ENCODE measurements at regions not wholly inside any gene's neighbourhood (a gene's known extent, or its start where the extent isn't known, plus 50 kb on each side); places are given as distances from the start of the nearest gene placed in this dataset.
"Not testable (repeated sequence)": the region's sequence is repeated elsewhere in the genome, so short reads cannot be mapped to it uniquely, and the experiment has no call there.

DNA sequence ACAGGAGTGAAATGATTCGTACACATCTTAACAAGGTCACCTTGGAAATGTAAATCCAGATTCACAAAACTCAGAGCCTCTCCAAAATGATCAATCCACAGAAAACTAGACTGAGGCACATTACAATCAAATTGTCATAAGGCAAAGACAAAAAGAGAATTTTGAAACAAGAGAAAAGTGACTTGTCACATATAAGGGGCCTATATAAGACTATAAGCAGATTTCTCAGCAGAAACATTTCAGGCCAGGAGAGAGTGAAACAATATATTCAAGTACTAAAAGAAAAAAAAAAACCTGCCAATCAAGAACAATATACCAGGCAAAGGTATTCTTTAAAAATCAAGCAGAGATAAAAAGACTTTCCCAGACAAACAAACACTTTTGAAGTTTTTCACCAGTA, 429.1 kb downstream of the BCAT1 start:
- Mint-ChIP-seq H3K9me3 (peaks cover 36% of the 10 kb centered on the region), H3K36me3 (ENCODE audit: low read depth) (peaks cover 52% of the 10 kb centered on the region), H3K27me3 (ENCODE audit: low read depth) (no peaks in the 10 kb centered on the region), H3K4me3 (no peak overlapping the region), H3K4me1 (peaks cover 18% of the 10 kb centered on the region), H3K27ac (ENCODE audit: unreplicated experiment) (no peak overlapping the region)
- TF ChIP-seq, protein P1, sequence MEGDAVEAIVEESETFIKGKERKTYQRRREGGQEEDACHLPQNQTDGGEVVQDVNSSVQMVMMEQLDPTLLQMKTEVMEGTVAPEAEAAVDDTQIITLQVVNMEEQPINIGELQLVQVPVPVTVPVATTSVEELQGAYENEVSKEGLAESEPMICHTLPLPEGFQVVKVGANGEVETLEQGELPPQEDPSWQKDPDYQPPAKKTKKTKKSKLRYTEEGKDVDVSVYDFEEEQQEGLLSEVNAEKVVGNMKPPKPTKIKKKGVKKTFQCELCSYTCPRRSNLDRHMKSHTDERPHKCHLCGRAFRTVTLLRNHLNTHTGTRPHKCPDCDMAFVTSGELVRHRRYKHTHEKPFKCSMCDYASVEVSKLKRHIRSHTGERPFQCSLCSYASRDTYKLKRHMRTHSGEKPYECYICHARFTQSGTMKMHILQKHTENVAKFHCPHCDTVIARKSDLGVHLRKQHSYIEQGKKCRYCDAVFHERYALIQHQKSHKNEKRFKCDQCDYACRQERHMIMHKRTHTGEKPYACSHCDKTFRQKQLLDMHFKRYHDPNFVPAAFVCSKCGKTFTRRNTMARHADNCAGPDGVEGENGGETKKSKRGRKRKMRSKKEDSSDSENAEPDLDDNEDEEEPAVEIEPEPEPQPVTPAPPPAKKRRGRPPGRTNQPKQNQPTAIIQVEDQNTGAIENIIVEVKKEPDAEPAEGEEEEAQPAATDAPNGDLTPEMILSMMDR (conservative IDR thresholded peaks at IDR 0.05), result no peak
- DNase-seq (ENCODE audit: low read depth, low spot score), result no peak

DNA sequence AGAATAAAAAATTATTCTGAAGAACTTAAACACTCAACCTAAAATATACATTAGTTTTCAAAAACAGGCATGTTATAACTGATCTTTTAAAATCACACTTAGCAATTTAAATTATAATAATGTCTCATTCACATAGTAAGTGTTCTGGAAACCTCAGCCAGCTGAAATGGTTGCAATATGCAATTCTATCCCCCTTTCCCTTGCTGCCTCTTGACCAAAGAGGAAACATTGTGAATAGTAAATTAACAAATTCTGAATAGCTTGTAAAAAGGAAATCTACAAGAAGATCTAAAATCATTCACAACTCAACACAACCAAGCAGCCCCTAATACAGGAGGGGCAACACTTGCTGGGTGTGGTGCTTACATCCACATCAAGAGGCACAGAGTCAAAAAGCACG, 431.9 kb downstream of the BCAT1 start:
- Mint-ChIP-seq H3K4me1 (peaks cover 22% of the 10 kb centered on the region), H3K9me3 (peaks cover 30% of the 10 kb centered on the region), H3K4me3 (peak overlapping the region; percentile 4), H3K36me3 (ENCODE audit: low read depth) (peaks cover 39% of the 10 kb centered on the region), H3K27me3 (ENCODE audit: low read depth) (no peaks in the 10 kb centered on the region), H3K27ac (ENCODE audit: unreplicated experiment) (peak overlapping the region; percentile 45)
- TF ChIP-seq, protein P1 (conservative IDR thresholded peaks at IDR 0.05), result no peak
- no peak for DNase-seq (ENCODE audit: low read depth, low spot score)

DNA sequence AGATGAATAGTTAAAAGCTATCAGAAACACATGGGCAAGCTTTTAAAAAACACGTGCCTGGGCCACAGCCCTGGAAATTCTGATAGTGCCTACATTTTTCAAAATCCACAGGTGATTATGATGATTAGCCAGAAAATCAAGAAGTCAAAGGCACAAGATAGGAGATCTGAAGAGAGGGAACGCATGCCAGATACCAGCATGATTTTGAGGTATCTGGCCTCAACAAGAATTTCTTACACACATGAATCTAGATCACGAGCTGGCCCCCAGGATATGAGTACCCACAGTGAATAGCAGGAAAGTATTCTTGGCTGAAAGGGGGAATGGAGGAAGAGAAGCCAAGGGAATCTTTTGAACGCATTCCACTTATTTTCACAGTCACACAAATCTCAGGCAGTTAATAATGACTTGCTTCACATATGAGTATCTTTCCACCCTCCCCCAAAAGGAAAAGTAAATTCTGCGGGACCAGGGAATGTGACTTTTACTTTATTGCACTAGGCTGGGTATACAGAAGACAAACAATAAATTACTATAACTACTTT, 438.2 kb downstream of the BCAT1 start:
- H3K4me1 Mint-ChIP-seq, result peaks cover 41% of the 10 kb centered on the region
- no peak overlapping the region for H3K27ac Mint-ChIP-seq (ENCODE audit: unreplicated experiment)
- TF ChIP-seq, protein P1 (conservative IDR thresholded peaks at IDR 0.05), result no peak
- peaks cover 20% of the 10 kb centered on the region for H3K36me3 Mint-ChIP-seq (ENCODE audit: low read depth)
- H3K9me3 Mint-ChIP-seq, result peaks cover 8% of the 10 kb centered on the region
- H3K27me3 Mint-ChIP-seq (ENCODE audit: low read depth), result no peaks in the 10 kb centered on the region
- H3K4me3 Mint-ChIP-seq, result no peak overlapping the region
- no peak for DNase-seq (ENCODE audit: low read depth, low spot score)

DNA sequence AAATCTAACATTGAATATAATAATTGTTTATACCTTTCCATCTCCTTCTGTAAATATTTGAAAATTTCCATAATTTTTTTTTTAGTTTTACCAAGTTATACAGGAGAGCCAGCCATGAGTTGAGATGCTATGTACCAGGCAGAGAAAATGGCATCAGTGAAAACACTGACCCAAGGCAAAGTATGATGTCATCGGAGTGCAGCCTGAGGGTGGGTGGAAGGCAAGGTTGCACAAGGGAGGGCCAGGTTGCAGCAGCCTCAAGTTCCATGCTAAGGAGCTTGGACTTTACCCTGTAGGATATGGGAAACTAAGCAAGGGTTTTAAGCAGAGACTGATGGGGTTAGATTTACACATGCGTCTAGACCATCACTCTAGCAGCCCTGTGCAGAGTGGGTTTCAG, 441.1 kb downstream of the BCAT1 start:
- no peaks in the 10 kb centered on the region for H3K27me3 Mint-ChIP-seq (ENCODE audit: low read depth)
- peaks cover 53% of the 10 kb centered on the region for H3K4me1 Mint-ChIP-seq
- peaks cover 8% of the 10 kb centered on the region for H3K9me3 Mint-ChIP-seq
- no peak overlapping the region for H3K4me3 Mint-ChIP-seq
- TF ChIP-seq, protein P1 (conservative IDR thresholded peaks at IDR 0.05), result no peak
- peaks cover 20% of the 10 kb centered on the region for H3K36me3 Mint-ChIP-seq (ENCODE audit: low read depth)
- DNase-seq (ENCODE audit: low read depth, low spot score), result no peak
- no peak overlapping the region for H3K27ac Mint-ChIP-seq (ENCODE audit: unreplicated experiment)

DNA sequence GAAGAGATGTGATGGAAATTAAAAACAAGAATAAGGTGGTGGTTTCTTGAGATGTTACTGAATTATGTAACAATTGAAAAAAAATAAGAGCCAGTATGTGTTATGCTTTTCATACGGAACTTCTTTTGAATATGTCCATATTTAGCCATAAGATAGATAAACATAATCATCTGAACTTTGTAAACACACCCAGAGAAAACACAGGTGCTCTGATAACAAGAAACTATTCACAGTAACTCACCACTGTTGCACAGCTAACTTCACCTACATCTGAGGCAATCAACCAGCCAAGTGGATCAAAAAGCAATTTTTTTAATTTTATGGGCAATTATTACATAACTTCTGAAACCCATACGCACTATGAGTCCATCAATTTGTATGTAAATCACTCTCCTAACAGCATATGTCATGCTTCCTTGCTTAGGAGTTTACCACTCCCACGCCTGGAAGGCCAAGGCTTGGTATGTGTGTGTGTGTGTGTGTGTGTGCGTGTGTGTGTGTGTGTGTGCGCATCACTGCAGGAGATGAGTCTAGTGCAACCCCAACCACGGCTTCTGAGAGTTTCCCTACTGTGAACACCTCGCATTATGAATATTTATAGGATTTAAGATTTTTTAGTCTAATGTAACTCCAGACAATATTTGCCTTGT, 443.4 kb downstream of the BCAT1 start:
- H3K27ac Mint-ChIP-seq (ENCODE audit: unreplicated experiment), result no peak overlapping the region
- peaks cover 66% of the 10 kb centered on the region for H3K4me1 Mint-ChIP-seq
- no peak for DNase-seq (ENCODE audit: low read depth, low spot score)
- no peaks in the 10 kb centered on the region for H3K27me3 Mint-ChIP-seq (ENCODE audit: low read depth)
- H3K4me3 Mint-ChIP-seq, result no peak overlapping the region
- TF ChIP-seq, protein P1 (conservative IDR thresholded peaks at IDR 0.05), result no peak
- H3K36me3 Mint-ChIP-seq (ENCODE audit: low read depth), result peaks cover 18% of the 10 kb centered on the region
- peaks cover 6% of the 10 kb centered on the region for H3K9me3 Mint-ChIP-seq

DNA sequence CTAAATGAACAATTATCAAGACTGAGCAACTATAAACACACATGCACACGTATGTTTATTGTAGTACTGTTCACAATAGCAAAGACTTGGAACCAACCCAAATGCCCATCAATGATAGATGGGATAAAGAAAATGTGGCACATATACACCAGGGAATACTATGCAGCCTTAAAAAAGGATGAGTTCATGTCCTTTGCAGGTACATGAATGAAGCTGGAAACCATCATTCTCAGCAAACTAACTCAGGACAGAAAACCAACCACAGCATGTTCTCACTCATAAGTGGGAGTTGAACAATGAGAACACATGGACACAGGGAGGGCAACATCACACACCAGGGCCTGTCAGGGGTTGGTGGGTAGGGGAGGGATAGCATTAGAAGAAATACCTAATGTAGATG, 445.4 kb downstream of the BCAT1 start:
- H3K27me3 Mint-ChIP-seq (ENCODE audit: low read depth); DNase-seq (ENCODE audit: low read depth, low spot score); H3K4me3 Mint-ChIP-seq; H3K27ac Mint-ChIP-seq (ENCODE audit: unreplicated experiment); H3K9me3 Mint-ChIP-seq: not testable (repeated sequence)
- Mint-ChIP-seq H3K36me3 (ENCODE audit: low read depth) (peaks cover 12% of the 10 kb centered on the region), H3K4me1 (peaks cover 67% of the 10 kb centered on the region)
